ENCODE measurements at regions not wholly inside any gene's neighbourhood (a gene's known extent, or its start where the extent isn't known, plus 50 kb on each side); places are given as distances from the start of the nearest gene placed in this dataset.

GRCh38 chr1:175829845-175830244, 86.5 kb upstream of the TNR start:
- no peak overlapping the region for H4K5ac ChIP-seq (ENCODE audit: low read length)
- H3K4me2 ChIP-seq (ENCODE audit: low read length) = no peak overlapping the region
- H2BK120ac ChIP-seq (ENCODE audit: low read depth, low read length) = no peak overlapping the region
- no peak overlapping the region for H3K23ac ChIP-seq (ENCODE audit: low read length)
- H3K56ac ChIP-seq (ENCODE audit: low read length) = no peak overlapping the region
- no peaks in the 10 kb centered on the region for H3K27me3 ChIP-seq (ENCODE audit: insufficient read depth, low read length, poor library complexity)
- no peak overlapping the region for H2BK15ac ChIP-seq (replicated peaks; ENCODE audit: low read depth)
- WGBS (ENCODE audit: extremely low coverage, insufficient coverage, low lambda C conversion rate) = no CpG with 5 or more reads among the region's 1 CpG
- H3K79me1 ChIP-seq (ENCODE audit: low read length) = no peaks in the 10 kb centered on the region
- H2AK5ac ChIP-seq (ENCODE audit: low read length) = no peak overlapping the region
- peak overlapping the region; percentile 44 for H3K4ac ChIP-seq (ENCODE audit: low read depth, low read length)
- H3K9ac ChIP-seq (ENCODE audit: low read length) = no peak overlapping the region
- no peak overlapping the region for H4K8ac ChIP-seq (ENCODE audit: low read depth, low read length)
- H3K36me3 ChIP-seq (ENCODE audit: control insufficient read depth, insufficient read depth, low read length) = no peaks in the 10 kb centered on the region
- H3K27ac ChIP-seq (ENCODE audit: low read depth, low read length) = no peak overlapping the region
- peaks cover 7% of the 10 kb centered on the region for H3K4me1 ChIP-seq (ENCODE audit: control insufficient read depth, low read depth, low read length)
- H3K79me2 ChIP-seq (ENCODE audit: control insufficient read depth, insufficient read depth, low read length) = no peaks in the 10 kb centered on the region
- no peak overlapping the region for H3K4me3 ChIP-seq (ENCODE audit: low read length)
- H2BK5ac ChIP-seq (ENCODE audit: low read length) = no peak overlapping the region
- no peak overlapping the region for H3K18ac ChIP-seq (ENCODE audit: low read length)
- no peak for DNase-seq

GRCh38 chr1:175826705-175827104, 83.3 kb upstream of the TNR start:
- Histone ChIP-seq H3K4me1 (ENCODE audit: control insufficient read depth, low read depth, low read length) (no peaks in the 10 kb centered on the region), H3K18ac (ENCODE audit: low read length) (no peak overlapping the region), H3K4me3 (ENCODE audit: low read length) (no peak overlapping the region), H4K8ac (ENCODE audit: low read depth, low read length) (no peak overlapping the region), H3K23ac (ENCODE audit: low read length) (no peak overlapping the region), H3K79me1 (ENCODE audit: low read length) (no peaks in the 10 kb centered on the region), H2BK120ac (ENCODE audit: low read depth, low read length) (no peak overlapping the region), H3K4ac (ENCODE audit: low read depth, low read length) (no peak overlapping the region), H3K4me2 (ENCODE audit: low read length) (no peak overlapping the region), H3K27me3 (ENCODE audit: insufficient read depth, low read length, poor library complexity) (no peaks in the 10 kb centered on the region), H3K9ac (ENCODE audit: low read length) (no peak overlapping the region), H3K79me2 (ENCODE audit: control insufficient read depth, insufficient read depth, low read length) (no peaks in the 10 kb centered on the region), H2AK5ac (ENCODE audit: low read length) (no peak overlapping the region), H3K27ac (ENCODE audit: low read depth, low read length) (no peak overlapping the region), H2BK5ac (ENCODE audit: low read length) (no peak overlapping the region), H3K56ac (ENCODE audit: low read length) (no peak overlapping the region), H3K36me3 (ENCODE audit: control insufficient read depth, insufficient read depth, low read length) (no peaks in the 10 kb centered on the region), H2BK15ac (replicated peaks; ENCODE audit: low read depth) (no peak overlapping the region), H4K5ac (ENCODE audit: low read length) (no peak overlapping the region)
- DNase-seq = no peak
- no CpG with 5 or more reads among the region's 2 CpGs for WGBS (ENCODE audit: extremely low coverage, insufficient coverage, low lambda C conversion rate)

- Histone ChIP-seq H4K5ac (ENCODE audit: low read length) (no peak overlapping the region), H3K23ac (ENCODE audit: low read length) (no peak overlapping the region), H3K4me1 (ENCODE audit: control insufficient read depth, low read depth, low read length) (no peaks in the 10 kb centered on the region), H3K18ac (ENCODE audit: low read length) (no peak overlapping the region), H3K79me2 (ENCODE audit: control insufficient read depth, insufficient read depth, low read length) (no peaks in the 10 kb centered on the region), H3K27ac (ENCODE audit: low read depth, low read length) (no peak overlapping the region), H2BK15ac (replicated peaks; ENCODE audit: low read depth) (no peak overlapping the region), H3K4me2 (ENCODE audit: low read length) (no peak overlapping the region), H4K8ac (ENCODE audit: low read depth, low read length) (no peak overlapping the region), H3K4ac (ENCODE audit: low read depth, low read length) (no peak overlapping the region), H2BK5ac (ENCODE audit: low read length) (no peak overlapping the region), H3K9ac (ENCODE audit: low read length) (no peak overlapping the region), H2BK120ac (ENCODE audit: low read depth, low read length) (no peak overlapping the region), H2AK5ac (ENCODE audit: low read length) (peak overlapping the region; percentile 22), H3K56ac (ENCODE audit: low read length) (no peak overlapping the region), H3K27me3 (ENCODE audit: insufficient read depth, low read length, poor library complexity) (no peaks in the 10 kb centered on the region), H3K79me1 (ENCODE audit: low read length) (no peaks in the 10 kb centered on the region), H3K4me3 (ENCODE audit: low read length) (no peak overlapping the region), H3K36me3 (ENCODE audit: control insufficient read depth, insufficient read depth, low read length) (no peaks in the 10 kb centered on the region)
- DNase-seq = peak; percentile 81
- no CpG with 5 or more reads among the region's 3 CpGs for WGBS (ENCODE audit: extremely low coverage, insufficient coverage, low lambda C conversion rate)
Observed at GRCh38 chr1:175824079-175824478, 80.7 kb upstream of the TNR start.

- Histone ChIP-seq H3K4me1 (ENCODE audit: control insufficient read depth, low read depth, low read length) (no peaks in the 10 kb centered on the region), H2BK120ac (ENCODE audit: low read depth, low read length) (no peak overlapping the region), H2BK5ac (ENCODE audit: low read length) (no peak overlapping the region)
Observed at GRCh38 chr1:175823406-175823805, 80.0 kb upstream of the TNR start.

GRCh38 chr1:175822580-175822979, 79.2 kb upstream of the TNR start:
- no peaks in the 10 kb centered on the region for H3K4me1 ChIP-seq (ENCODE audit: control insufficient read depth, low read depth, low read length)
- no peak overlapping the region for H3K4me3 ChIP-seq (ENCODE audit: low read length)
- H3K27me3 ChIP-seq (ENCODE audit: insufficient read depth, low read length, poor library complexity) = no peaks in the 10 kb centered on the region
- no peak overlapping the region for H3K9ac ChIP-seq (ENCODE audit: low read length)
- DNase-seq = no peak
- no peak overlapping the region for H2BK5ac ChIP-seq (ENCODE audit: low read length)
- H4K8ac ChIP-seq (ENCODE audit: low read depth, low read length) = no peak overlapping the region
- no peak overlapping the region for H3K23ac ChIP-seq (ENCODE audit: low read length)
- H4K5ac ChIP-seq (ENCODE audit: low read length) = no peak overlapping the region
- H3K4ac ChIP-seq (ENCODE audit: low read depth, low read length) = peak overlapping the region; percentile 60
- H3K18ac ChIP-seq (ENCODE audit: low read length) = peak overlapping the region; percentile 78
- H2AK5ac ChIP-seq (ENCODE audit: low read length) = no peak overlapping the region
- H3K56ac ChIP-seq (ENCODE audit: low read length) = no peak overlapping the region
- no peaks in the 10 kb centered on the region for H3K79me1 ChIP-seq (ENCODE audit: low read length)
- H3K79me2 ChIP-seq (ENCODE audit: control insufficient read depth, insufficient read depth, low read length) = no peaks in the 10 kb centered on the region
- H3K36me3 ChIP-seq (ENCODE audit: control insufficient read depth, insufficient read depth, low read length) = no peaks in the 10 kb centered on the region
- H2BK120ac ChIP-seq (ENCODE audit: low read depth, low read length) = no peak overlapping the region
- H2BK15ac ChIP-seq (replicated peaks; ENCODE audit: low read depth) = no peak overlapping the region
- no peak overlapping the region for H3K4me2 ChIP-seq (ENCODE audit: low read length)
- no CpG with 5 or more reads among the region's 2 CpGs for WGBS (ENCODE audit: extremely low coverage, insufficient coverage, low lambda C conversion rate)
- H3K27ac ChIP-seq (ENCODE audit: low read depth, low read length) = no peak overlapping the region

More at GRCh38 chr1:175823406-175823805, 80.0 kb upstream of the TNR start:
- Histone ChIP-seq H3K4ac (ENCODE audit: low read depth, low read length) (no peak overlapping the region), H3K23ac (ENCODE audit: low read length) (no peak overlapping the region), H4K5ac (ENCODE audit: low read length) (peak overlapping the region; percentile 65), H4K8ac (ENCODE audit: low read depth, low read length) (no peak overlapping the region), H3K36me3 (ENCODE audit: control insufficient read depth, insufficient read depth, low read length) (no peaks in the 10 kb centered on the region), H2BK15ac (replicated peaks; ENCODE audit: low read depth) (no peak overlapping the region), H3K27me3 (ENCODE audit: insufficient read depth, low read length, poor library complexity) (no peaks in the 10 kb centered on the region), H3K79me2 (ENCODE audit: control insufficient read depth, insufficient read depth, low read length) (no peaks in the 10 kb centered on the region), H3K4me2 (ENCODE audit: low read length) (no peak overlapping the region), H3K79me1 (ENCODE audit: low read length) (no peaks in the 10 kb centered on the region), H2AK5ac (ENCODE audit: low read length) (no peak overlapping the region), H3K18ac (ENCODE audit: low read length) (no peak overlapping the region), H3K9ac (ENCODE audit: low read length) (no peak overlapping the region), H3K56ac (ENCODE audit: low read length) (no peak overlapping the region), H3K4me3 (ENCODE audit: low read length) (no peak overlapping the region), H3K27ac (ENCODE audit: low read depth, low read length) (no peak overlapping the region)
- no peak for DNase-seq

- H3K56ac ChIP-seq (ENCODE audit: low read length) = no peak overlapping the region
- no peak overlapping the region for H3K18ac ChIP-seq (ENCODE audit: low read length)
- H3K4me2 ChIP-seq (ENCODE audit: low read length) = no peak overlapping the region
- H2BK120ac ChIP-seq (ENCODE audit: low read depth, low read length) = no peak overlapping the region
- H3K27me3 ChIP-seq (ENCODE audit: insufficient read depth, low read length, poor library complexity) = no peaks in the 10 kb centered on the region
- H3K4me1 ChIP-seq (ENCODE audit: control insufficient read depth, low read depth, low read length) = no peaks in the 10 kb centered on the region
- H3K36me3 ChIP-seq (ENCODE audit: control insufficient read depth, insufficient read depth, low read length) = no peaks in the 10 kb centered on the region
- no peak for DNase-seq
- H4K5ac ChIP-seq (ENCODE audit: low read length) = no peak overlapping the region
- WGBS (ENCODE audit: extremely low coverage, insufficient coverage, low lambda C conversion rate) = no CpG with 5 or more reads among the region's 6 CpGs
- H3K4ac ChIP-seq (ENCODE audit: low read depth, low read length) = no peak overlapping the region
- no peak overlapping the region for H3K27ac ChIP-seq (ENCODE audit: low read depth, low read length)
- no peak overlapping the region for H3K4me3 ChIP-seq (ENCODE audit: low read length)
- H3K79me1 ChIP-seq (ENCODE audit: low read length) = no peaks in the 10 kb centered on the region
- no peak overlapping the region for H2AK5ac ChIP-seq (ENCODE audit: low read length)
- no peak overlapping the region for H4K8ac ChIP-seq (ENCODE audit: low read depth, low read length)
- H2BK5ac ChIP-seq (ENCODE audit: low read length) = no peak overlapping the region
- peak overlapping the region; percentile 3 for H2BK15ac ChIP-seq (replicated peaks; ENCODE audit: low read depth)
- H3K9ac ChIP-seq (ENCODE audit: low read length) = no peak overlapping the region
- H3K23ac ChIP-seq (ENCODE audit: low read length) = no peak overlapping the region
- no peaks in the 10 kb centered on the region for H3K79me2 ChIP-seq (ENCODE audit: control insufficient read depth, insufficient read depth, low read length)
Observed at GRCh38 chr1:175820456-175821025, 77.1 kb upstream of the TNR start.

All from mesendoderm (in vitro differentiated cells).